Effector memory CD8-positive, alpha-beta T cell (primary cell): ENCODE measurements at regions not wholly inside any gene's neighbourhood (a gene's known extent, or its start where the extent isn't known, plus 50 kb on each side); places are given as distances from the start of the nearest gene placed in this dataset.
"Not testable (repeated sequence)": the region's sequence is repeated elsewhere in the genome, so short reads cannot be mapped to it uniquely, and the experiment has no call there.

ENCODE experiments used
- ATAC-seq: fragments of 150-1000 bp; cut with Tn5 transposase; replicated peaks from 2 replicates; pipeline ENCODE4 v1.10.0; 2021; ENCODE audit warnings: mild to moderate bottlenecking, moderate library complexity
- DNase-seq, 3 experiments: peaks; one replicate each; pipeline ENCODE4 v3.0.0; 2021
- H3K27ac Mint-ChIP-seq, 2 donors: one replicate each; pipeline ENCODE4 v1.8.0; 2022; ENCODE audit warnings: mild to moderate bottlenecking in 2 of 2, mixed read lengths in 2 of 2, moderate library complexity in 2 of 2
- H3K27me3 Mint-ChIP-seq, 2 donors: one replicate each; pipeline ENCODE4 v1.8.0; 2022; ENCODE audit warnings: mixed read lengths in 2 of 2
- H3K36me3 Mint-ChIP-seq: one replicate; pipeline ENCODE4 v1.8.0; 2022; ENCODE audit warnings: mild to moderate bottlenecking, moderate library complexity, mixed read lengths; ENCODE audit not compliant: insufficient read depth
- H3K4me1 Mint-ChIP-seq, 2 donors: one replicate each; pipeline ENCODE4 v1.8.0; 2022; ENCODE audit warnings: low read depth in 2 of 2, mixed read lengths in 2 of 2
- H3K4me3 Mint-ChIP-seq, 2 donors: one replicate each; pipeline ENCODE4 v1.8.0; 2022; ENCODE audit warnings: mild to moderate bottlenecking in 2 of 2, mixed read lengths in 2 of 2, moderate library complexity in 2 of 2
- H3K9me3 Mint-ChIP-seq, 2 donors: one replicate each; pipeline ENCODE4 v1.8.0; 2022; ENCODE audit warnings: mixed read lengths in 2 of 2

DNA sequence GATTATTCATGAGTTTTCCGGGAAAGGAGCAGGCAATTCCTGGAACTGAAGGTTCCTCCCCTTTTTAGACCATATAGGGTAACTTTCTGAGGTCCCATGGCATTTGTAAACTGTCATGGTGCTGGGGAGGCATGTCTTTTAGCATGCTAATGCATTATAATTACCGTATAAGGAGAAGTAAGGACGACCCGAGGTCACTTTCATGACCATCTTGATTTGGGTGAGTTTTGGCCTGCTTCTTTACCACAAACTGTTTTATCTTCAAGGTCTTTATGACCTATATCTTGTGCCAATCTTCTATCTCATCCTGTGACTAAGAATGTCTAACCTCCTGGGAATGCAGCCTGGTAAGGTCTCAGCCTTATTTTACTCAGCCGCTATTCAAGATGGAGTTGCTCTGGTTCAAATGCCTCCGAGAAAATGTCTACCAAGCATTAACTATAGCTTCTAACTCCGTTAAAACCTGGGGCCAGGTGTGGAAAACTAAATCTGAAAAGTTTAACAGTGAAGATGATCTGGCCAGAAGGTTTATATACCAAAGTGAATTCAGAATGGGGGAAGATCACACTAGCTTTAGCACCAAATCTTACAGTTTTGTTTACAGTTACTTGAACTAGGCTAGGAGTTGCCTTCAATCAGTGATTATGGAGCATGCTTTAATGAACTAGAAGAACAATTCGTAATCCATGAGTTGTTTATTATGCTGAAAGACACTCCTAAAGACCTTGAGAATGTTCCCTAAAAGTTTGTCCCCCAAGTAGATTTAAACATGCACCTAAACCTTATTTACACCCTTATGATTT, 80.0 kb upstream of the TOP1 start:
- peaks cover 0 to 3% of the 10 kb centered on the region in 2 donors for H3K4me1 Mint-ChIP-seq
- no peaks in the 10 kb centered on the region for H3K9me3 Mint-ChIP-seq
- ATAC-seq (no peak), DNase-seq (no peak)
- H3K36me3 Mint-ChIP-seq = no peaks in the 10 kb centered on the region
- H3K4me3 Mint-ChIP-seq = no peak overlapping the region
- peaks cover 20 to 53% of the 10 kb centered on the region in 2 donors for H3K27me3 Mint-ChIP-seq
- no peak overlapping the region for H3K27ac Mint-ChIP-seq

DNA sequence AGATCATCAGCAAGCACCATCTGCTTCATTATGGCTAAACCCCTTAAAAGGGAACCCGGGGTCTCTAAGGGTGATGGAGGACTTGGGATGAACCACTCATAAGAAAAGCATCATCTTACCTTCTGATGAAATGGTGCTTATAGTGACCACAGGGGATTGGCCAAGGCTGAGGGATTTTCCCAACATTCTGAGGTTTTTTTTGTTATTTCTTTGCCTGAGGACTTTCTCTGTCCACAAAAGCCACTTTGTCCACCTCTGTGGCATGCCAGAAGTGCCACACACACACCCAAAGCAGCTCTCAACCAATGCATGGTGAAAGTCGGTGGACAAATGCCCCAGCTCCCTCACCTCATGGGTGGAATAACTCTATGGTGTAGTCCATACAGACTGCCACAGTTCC, 79.3 kb upstream of the TOP1 start:
- ATAC-seq (no peak), DNase-seq (no peak)
- Mint-ChIP-seq H3K4me3 (no peak overlapping the region), H3K9me3 (peaks cover 0 to 2% of the 10 kb centered on the region in 2 donors), H3K4me1 (peaks cover 0 to 3% of the 10 kb centered on the region in 2 donors), H3K27me3 (peaks cover 20 to 53% of the 10 kb centered on the region in 2 donors), H3K27ac (no peak overlapping the region), H3K36me3 (no peaks in the 10 kb centered on the region)

DNA sequence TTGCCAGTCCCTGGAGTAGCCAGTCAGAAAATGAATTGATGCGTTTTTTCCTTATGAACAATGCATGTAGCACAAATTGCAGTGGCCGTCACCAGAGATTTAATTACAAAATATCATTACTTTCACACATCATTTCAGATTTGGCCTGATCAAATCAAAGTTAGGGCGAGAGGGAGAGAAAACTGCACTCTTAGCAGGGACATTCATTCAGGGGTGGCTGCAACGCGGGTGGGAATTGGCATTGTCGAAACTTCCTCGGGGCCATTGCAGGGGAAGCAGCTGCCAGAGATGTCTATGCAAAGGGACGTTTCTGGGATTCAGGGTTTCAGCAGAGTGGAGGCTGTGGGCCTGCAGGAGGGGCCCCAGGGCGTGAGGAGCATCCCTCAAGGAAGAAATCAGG, 76.5 kb upstream of the TOP1 start:
- DNase-seq (no peak), ATAC-seq (no peak)
- Mint-ChIP-seq H3K4me1 (no peaks in the 10 kb centered on the region), H3K27ac (no peak overlapping the region), H3K27me3 (peaks cover 14 to 30% of the 10 kb centered on the region in 2 donors), H3K36me3 (no peaks in the 10 kb centered on the region), H3K9me3 (peaks cover 0 to 2% of the 10 kb centered on the region in 2 donors), H3K4me3 (no peak overlapping the region)

DNA sequence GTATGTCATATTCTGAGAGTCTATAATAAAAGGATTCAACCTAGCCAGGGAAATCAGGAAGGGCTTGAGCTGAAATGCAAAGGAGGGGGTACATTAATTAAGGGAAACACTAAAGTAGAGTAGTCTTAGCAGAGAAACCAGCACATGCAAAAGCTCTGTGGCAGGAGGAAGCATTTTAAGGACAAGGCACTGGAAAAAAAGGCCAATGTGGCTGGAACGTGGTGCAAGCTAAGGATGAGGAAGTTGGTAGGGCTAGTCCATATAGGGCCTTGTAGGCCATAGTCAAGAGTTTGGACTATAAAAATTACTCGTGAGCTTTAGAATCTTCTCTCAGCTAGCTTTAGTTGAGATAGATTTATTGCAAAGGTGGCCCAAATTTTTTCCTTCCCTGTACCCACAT, 75.2 kb upstream of the TOP1 start:
- no peak overlapping the region for H3K4me3 Mint-ChIP-seq
- ATAC-seq = no peak
- no peak for DNase-seq
- no peaks in the 10 kb centered on the region for H3K4me1 Mint-ChIP-seq
- no peaks in the 10 kb centered on the region for H3K36me3 Mint-ChIP-seq
- peaks cover 0 to 2% of the 10 kb centered on the region in 2 donors for H3K9me3 Mint-ChIP-seq
- H3K27me3 Mint-ChIP-seq = peaks cover 12 to 17% of the 10 kb centered on the region in 2 donors
- H3K27ac Mint-ChIP-seq = no peak overlapping the region

DNA sequence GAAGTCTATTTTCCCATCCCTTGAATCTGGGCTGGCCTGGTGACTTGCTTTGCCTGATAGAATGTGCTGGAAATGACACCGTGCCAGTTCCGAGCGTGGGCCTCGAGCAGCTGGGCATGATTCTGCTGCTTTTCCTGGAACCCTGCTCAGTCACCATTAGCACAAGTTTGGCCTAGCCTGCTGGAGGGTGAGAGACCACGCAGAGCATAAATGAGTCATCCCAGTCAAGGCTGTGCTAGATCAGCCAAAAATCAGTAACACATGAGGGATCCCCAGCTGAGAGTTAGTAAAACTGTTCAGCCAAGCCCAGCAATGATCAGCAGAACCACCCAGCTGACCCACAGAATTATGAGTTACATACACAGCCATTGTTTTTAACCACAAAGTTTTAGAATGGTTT, 74.8 kb upstream of the TOP1 start:
- H3K27me3 Mint-ChIP-seq = peaks cover 8 to 13% of the 10 kb centered on the region in 2 donors
- no peak overlapping the region for H3K4me3 Mint-ChIP-seq
- H3K36me3 Mint-ChIP-seq = no peaks in the 10 kb centered on the region
- H3K27ac Mint-ChIP-seq = no peak overlapping the region
- ATAC-seq (no peak), DNase-seq (no peak)
- H3K9me3 Mint-ChIP-seq = peaks cover 0 to 2% of the 10 kb centered on the region in 2 donors
- no peaks in the 10 kb centered on the region for H3K4me1 Mint-ChIP-seq

DNA sequence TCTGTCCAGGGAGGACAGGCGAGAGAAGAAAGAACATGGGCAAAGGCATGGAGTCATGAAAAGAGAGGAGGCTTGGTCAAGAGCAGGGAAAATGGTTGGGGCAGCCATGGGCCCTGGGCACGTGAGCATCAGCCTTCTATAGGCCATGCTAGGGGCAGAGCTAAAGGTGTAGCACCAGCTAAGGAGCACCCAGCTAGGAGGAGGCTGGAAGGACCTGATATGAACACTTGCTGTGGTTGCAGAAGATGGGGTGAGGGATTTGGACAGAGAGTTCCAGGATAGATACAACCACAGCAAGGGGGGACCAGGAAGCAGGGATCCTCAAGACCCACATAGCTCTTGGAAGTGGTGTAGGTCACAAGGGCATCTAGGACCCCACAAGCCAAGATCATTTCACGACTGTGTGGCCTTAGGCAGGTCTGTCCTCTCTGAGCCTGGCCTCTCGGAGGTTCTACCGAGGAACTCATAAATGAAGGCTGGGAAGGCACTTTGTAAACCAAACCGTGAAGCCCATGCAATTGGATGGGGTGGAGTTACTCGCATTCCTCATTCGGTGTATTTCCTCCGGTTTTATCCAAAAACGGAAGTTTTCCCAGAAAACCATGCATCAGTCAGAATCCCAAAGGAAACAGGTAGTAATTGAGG, 74.0 kb upstream of the TOP1 start:
- Mint-ChIP-seq H3K27me3 (peaks cover 6 to 10% of the 10 kb centered on the region in 2 donors), H3K4me1 (no peaks in the 10 kb centered on the region), H3K4me3 (no peak overlapping the region), H3K27ac (no peak overlapping the region), H3K36me3 (no peaks in the 10 kb centered on the region), H3K9me3 (peaks cover 0 to 2% of the 10 kb centered on the region in 2 donors)
- DNase-seq (no peak), ATAC-seq (no peak)

DNA sequence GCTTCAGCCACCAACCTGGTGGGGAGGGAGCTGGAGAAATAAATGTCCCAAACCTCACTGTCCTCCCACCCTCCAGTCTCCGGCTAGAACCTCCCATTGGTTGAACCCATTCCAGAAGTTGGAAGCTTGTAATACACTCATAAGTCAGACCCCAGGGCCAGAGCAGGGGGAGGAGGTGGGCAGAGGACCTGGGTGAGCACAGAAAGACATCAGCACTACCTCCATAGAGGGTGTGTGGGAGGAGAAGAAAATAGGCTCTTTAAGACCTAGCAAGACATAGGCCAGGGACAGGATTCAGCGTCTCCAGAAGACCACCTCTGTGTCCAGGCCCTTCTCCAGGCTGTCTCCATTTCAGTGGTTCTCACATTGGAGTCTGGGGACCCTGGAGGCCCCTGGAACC, 73.3 kb upstream of the TOP1 start:
- no peaks in the 10 kb centered on the region for H3K4me1 Mint-ChIP-seq
- H3K27me3 Mint-ChIP-seq = peaks cover 6 to 9% of the 10 kb centered on the region in 2 donors
- no peak overlapping the region for H3K4me3 Mint-ChIP-seq
- ATAC-seq (no peak), DNase-seq (no peak)
- peaks cover 0 to 2% of the 10 kb centered on the region in 2 donors for H3K9me3 Mint-ChIP-seq
- no peaks in the 10 kb centered on the region for H3K36me3 Mint-ChIP-seq
- H3K27ac Mint-ChIP-seq = no peak overlapping the region

DNA sequence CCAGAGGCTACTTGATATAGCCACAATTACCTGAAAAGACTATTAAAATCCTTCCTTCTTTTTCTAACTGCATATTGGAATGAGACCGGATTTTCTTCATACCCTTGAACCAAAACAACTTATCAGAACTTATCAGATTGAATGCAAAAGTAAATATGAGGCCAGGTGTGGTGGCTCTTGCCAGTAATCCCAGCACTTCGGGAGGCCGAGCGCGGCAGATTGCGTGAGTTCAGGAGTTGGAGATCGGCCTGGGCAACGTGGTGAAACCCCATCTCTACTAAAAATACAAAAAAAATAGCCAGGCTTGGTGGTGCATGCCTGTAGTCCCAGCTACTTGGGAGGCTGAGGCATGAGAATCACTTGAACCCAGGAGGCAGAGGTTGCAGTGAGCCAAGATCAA, 72.8 kb upstream of the TOP1 start:
- ATAC-seq, H3K27me3 Mint-ChIP-seq, H3K36me3 Mint-ChIP-seq, DNase-seq, H3K4me1 Mint-ChIP-seq, H3K27ac Mint-ChIP-seq, H3K9me3 Mint-ChIP-seq, H3K4me3 Mint-ChIP-seq: not testable (repeated sequence)

DNA sequence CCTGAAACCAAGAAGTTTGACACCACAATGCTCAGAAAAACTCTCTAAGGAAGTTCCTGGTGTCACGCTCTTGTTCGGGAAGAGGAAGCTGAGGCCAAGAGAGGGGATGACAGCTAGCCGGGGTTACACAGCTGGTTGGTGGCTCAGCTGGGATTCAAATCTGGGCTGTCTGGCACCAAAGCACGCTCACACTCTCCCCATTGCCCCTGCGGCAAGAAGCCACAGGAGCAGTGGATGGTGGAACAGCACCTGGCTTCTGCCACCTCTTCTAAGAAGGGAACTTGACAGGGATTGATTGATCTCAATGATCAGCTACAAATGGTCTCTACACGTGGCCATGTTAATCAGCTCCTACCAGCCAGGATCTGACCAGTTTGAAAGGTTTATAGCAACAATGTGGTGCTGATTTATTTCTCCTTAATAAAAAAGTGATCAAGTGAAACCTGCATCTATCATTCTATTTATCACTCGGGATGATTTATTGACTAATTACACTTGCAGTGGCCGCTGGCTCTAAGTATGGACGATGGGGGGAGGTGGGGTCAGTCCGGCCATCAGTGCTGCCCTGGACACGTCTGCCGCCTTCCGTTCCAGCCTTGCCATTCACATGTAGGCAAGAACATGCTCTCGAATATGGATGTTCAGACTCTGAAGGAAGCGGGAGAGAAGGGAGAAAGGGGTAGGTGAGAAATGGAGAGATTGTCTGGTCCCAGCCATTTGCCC, 71.9 kb upstream of the TOP1 start:
- no peaks in the 10 kb centered on the region for H3K36me3 Mint-ChIP-seq
- ATAC-seq (no peak), DNase-seq (no peak)
- H3K9me3 Mint-ChIP-seq = peaks cover 0 to 2% of the 10 kb centered on the region in 2 donors
- H3K27me3 Mint-ChIP-seq = no peaks in the 10 kb centered on the region
- H3K4me1 Mint-ChIP-seq = peaks cover 4 to 7% of the 10 kb centered on the region in 2 donors
- H3K4me3 Mint-ChIP-seq = no peak overlapping the region
- H3K27ac Mint-ChIP-seq = no peak overlapping the region

DNA sequence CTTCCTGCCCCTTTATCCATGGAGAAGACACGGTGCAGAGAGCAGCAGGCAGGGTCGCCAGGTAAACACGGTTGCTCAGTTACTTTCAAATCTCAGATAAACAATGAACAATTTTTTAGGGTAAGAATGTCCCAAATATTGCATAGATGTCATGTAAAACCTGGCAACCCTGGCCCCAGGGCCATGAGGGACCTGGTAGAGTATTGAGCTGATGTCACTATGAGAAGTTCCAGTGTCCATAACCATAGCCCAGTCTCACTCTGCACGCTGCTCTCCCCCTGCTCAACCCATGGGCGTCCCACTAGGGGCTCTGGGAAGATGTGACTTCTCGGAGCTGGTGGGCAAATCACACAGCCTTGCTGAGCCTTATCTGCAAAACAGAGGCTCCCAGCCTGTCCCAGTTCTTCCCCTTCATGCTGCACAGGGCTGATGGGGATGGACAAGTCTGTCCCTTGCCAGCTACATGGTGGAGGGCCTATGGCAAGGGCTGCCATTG, 71.3 kb upstream of the TOP1 start:
- Mint-ChIP-seq H3K4me3 (no peak overlapping the region), H3K9me3 (peaks cover 0 to 2% of the 10 kb centered on the region in 2 donors), H3K36me3 (no peaks in the 10 kb centered on the region), H3K4me1 (peaks cover 10 to 12% of the 10 kb centered on the region in 2 donors), H3K27me3 (no peaks in the 10 kb centered on the region), H3K27ac (no peak overlapping the region)
- DNase-seq = no peak
- ATAC-seq = no peak

DNA sequence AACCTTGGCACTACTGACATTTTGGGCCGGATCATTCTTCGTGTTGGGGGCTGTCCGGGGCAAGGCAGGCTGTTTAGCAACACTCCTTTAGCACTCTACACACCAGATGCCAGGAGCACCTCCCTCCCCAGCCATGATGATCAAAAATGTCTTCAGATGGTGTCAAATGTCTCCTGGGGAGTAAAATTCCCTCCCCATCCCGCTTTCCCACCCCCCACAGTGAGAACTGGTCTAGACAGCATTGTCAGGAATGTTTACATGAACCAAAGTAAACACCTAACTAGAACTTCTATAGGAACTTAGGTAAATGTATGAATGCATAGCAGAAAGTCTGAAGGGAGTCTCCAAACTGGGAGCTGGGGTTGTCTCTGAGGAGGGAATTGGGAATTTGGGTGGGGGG, 70.0 kb upstream of the TOP1 start:
- no peak overlapping the region for H3K4me3 Mint-ChIP-seq
- peaks cover 10 to 17% of the 10 kb centered on the region in 2 donors for H3K4me1 Mint-ChIP-seq
- H3K36me3 Mint-ChIP-seq = no peaks in the 10 kb centered on the region
- no peaks in the 10 kb centered on the region for H3K27me3 Mint-ChIP-seq
- no peak for DNase-seq
- ATAC-seq = no peak
- peaks cover 0 to 2% of the 10 kb centered on the region in 2 donors for H3K9me3 Mint-ChIP-seq
- H3K27ac Mint-ChIP-seq = no peak overlapping the region

DNA sequence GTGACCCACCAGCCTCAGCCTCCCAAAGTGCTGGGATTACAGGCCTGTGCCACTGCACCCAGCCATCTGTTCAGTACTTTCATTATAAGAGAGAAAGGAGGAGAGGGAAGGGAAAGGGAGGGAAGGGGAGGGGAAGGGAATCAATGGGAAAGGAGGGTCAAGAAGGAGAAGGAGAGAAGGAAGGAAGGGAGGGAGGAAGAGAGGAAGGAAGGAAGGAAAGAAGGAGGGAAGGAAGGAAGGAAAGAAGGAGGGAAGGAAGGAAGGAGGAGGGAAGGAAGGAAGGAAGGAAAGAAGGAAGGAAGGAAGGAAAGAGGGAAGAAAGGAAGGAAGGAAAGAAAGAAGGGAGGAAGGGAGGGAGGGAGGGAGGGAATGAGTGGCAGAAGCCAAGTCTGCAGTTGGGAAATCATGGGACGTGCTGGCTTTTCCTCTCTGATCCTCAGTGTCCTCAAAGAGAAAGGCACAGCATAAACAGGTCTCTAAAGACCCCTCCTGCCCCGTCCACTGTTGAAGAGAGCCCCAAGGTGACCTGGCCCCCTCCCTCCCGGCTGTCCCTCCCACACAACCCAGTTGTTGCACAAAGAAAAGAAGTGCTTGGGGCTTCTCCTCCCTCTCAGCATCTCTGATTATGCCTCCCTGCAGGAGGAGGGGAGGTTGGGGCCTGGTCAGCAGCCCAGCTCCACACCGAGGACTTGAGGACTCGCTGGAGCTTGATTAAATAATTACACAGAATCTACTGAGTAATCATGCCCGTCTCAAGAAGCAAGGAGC, 69.1 kb upstream of the TOP1 start:
- no peaks in the 10 kb centered on the region for H3K36me3 Mint-ChIP-seq
- peak overlapping the region in 1 of 2 donors; percentile 78 for H3K27ac Mint-ChIP-seq
- H3K4me3 Mint-ChIP-seq = no peak overlapping the region
- no peaks in the 10 kb centered on the region for H3K9me3 Mint-ChIP-seq
- H3K27me3 Mint-ChIP-seq = no peaks in the 10 kb centered on the region
- no peak for DNase-seq
- H3K4me1 Mint-ChIP-seq = peaks cover 10 to 17% of the 10 kb centered on the region in 2 donors
- ATAC-seq = no peak

DNA sequence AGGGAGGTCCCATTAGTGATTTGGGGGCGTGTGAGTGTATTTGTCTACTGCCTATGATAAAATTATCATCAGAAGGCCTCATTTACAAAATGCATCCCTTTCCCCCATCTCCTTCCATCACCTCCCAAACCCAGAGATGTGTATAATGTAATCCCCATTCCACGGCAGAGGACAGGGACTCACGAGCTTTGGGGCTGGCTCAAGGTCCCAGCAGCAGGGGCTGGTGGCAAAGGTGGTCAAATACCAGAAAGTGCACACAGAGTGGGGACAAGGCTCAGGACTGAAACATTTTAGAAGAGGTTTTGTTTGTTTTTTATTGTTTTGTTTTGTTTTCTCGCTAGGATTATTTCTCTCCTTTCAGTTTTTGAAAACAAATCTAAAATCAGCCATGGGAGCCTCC, 68.5 kb upstream of the TOP1 start:
- no peak overlapping the region for H3K4me3 Mint-ChIP-seq
- H3K27ac Mint-ChIP-seq = peak overlapping the region in 1 of 2 donors; percentile 78
- no peaks in the 10 kb centered on the region for H3K36me3 Mint-ChIP-seq
- H3K27me3 Mint-ChIP-seq = no peaks in the 10 kb centered on the region
- no peaks in the 10 kb centered on the region for H3K9me3 Mint-ChIP-seq
- peaks cover 10 to 17% of the 10 kb centered on the region in 2 donors for H3K4me1 Mint-ChIP-seq
- DNase-seq (no peak), ATAC-seq (no peak)
